Gastrocnemius medialis (tissue), 4 donors: ENCODE measurements at regions not wholly inside any gene's neighbourhood (a gene's known extent, or its start where the extent isn't known, plus 50 kb on each side); places are given as distances from the start of the nearest gene placed in this dataset.

ENCODE experiments used
- ATAC-seq, 2 donors: fragments of 150-250 bp; one replicate each; pipeline ENCODE4 v1.9.1; 2016
- DNase-seq, 2 donors: peaks; one replicate each; pipeline ENCODE4 v3.0.0-alpha.2; 2019
- H3K27ac ChIP-seq, 4 donors: fragments of 200-600 bp; sonication (generic); 1 replicate in 1 of 4; 2 replicates in 3 of 4; pipeline ENCODE4 v1.5.1; 2016 to 2018; ENCODE audit warnings: mild to moderate bottlenecking in 2 of 4, moderate library complexity in 1 of 4
- H3K27me3 ChIP-seq, 3 donors: fragments of 200-600 bp; sonication (generic) in 2 of 3; 1 replicate in 1 of 3; 2 replicates in 2 of 3; pipeline versions ENCODE4 v1.5.1 to v1.6.0; 2016 to 2019; ENCODE audit warnings: mild to moderate bottlenecking in 1 of 3, moderate library complexity in 1 of 3
- H3K36me3 ChIP-seq, 2 donors: fragments of 200-600 bp; sonication (generic) in 1 of 2; one replicate each; pipeline ENCODE4 v1.5.1; 2017 to 2018
- H3K4me1 ChIP-seq, 2 donors: fragments of 200-600 bp; sonication (generic) in 1 of 2; one replicate each; pipeline ENCODE4 v1.5.1; 2016 to 2017; ENCODE audit warnings: mild to moderate bottlenecking in 2 of 2
- H3K4me3 ChIP-seq, 4 donors: fragments of 200-600 bp; sonication (generic) in 3 of 4; 1 replicate in 1 of 4; 2 replicates in 3 of 4; pipeline ENCODE4 v1.5.1; 2016 to 2019; ENCODE audit warnings: mild to moderate bottlenecking in 2 of 4
- H3K9me3 ChIP-seq, 3 donors: fragments of 200-600 bp; sonication (generic) in 2 of 3; 1 replicate in 1 of 3; 2 replicates in 2 of 3; pipeline ENCODE4 v1.5.1; 2016 to 2019
- POLR2A ChIP-seq, 2 donors: fragments of 450-650 bp; IDR thresholded peaks; one replicate each; pipeline ENCODE4 v1.6.1; 2017; ENCODE audit warnings: antibody characterized with exemption in 2 of 2, mild to moderate bottlenecking in 2 of 2, moderate library complexity in 2 of 2
- in situ Hi-C, 4 donors: fragments of 200-750 bp; cut with MboI; loops; one replicate each; pipeline versions ENCODE4 v1.15.0 to v1.8.0; 2017; ENCODE audit warnings: low sequenced_read_pairs in 4 of 4
- intact Hi-C: fragments of 100-400 bp; cut with DNase I; formaldehyde crosslinking; loops from one replicate; pipeline ENCODE4 v1.15.1; 2023; ENCODE audit warnings: low total_unique reads
- TF ChIP-seq, protein P1 (sequence below), 5 experiments: fragments of 450-650 bp in 3 of 5; fragments of 200-600 bp in 2 of 5; sonication (generic) in 2 of 5; IDR thresholded peaks in 4 of 5; conservative IDR thresholded peaks in 1 of 5; 1 replicate in 4 of 5; 2 replicates in 1 of 5; pipeline ENCODE4 v1.5.1; 2016 to 2019; ENCODE audit warnings: antibody characterized with exemption in 5 of 5, mild to moderate bottlenecking in 3 of 5, moderate library complexity in 3 of 5

DNA sequence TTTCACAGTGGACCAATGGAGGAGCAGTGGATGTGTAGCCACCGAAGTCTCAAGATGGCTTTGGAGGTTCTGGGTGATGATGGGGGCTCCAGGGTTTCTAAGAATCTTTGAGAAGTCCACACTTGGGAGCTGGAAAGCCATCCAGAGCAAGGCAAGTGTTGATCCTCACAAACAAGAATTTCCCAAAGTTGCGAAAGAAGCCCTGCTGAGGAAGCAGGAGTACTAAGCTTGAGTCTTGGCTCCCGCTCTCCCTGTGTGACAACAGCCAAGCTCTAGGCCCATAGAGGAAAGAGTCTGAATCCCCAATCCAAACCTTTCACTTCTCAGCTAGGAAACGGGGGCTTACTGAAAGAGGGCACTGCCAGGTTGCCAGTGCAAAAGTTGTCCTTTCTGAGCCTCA is 106.0 kb downstream of the EDN3 start:
- Histone ChIP-seq H3K9me3 (no peaks in the 10 kb centered on the region), H3K27me3 (peaks cover 39 to 43% (median 41%) of the 10 kb centered on the region in 3 donors), H3K36me3 (no peaks in the 10 kb centered on the region), H3K27ac (no peak overlapping the region), H3K4me3 (no peak overlapping the region), H3K4me1 (peaks cover 0 to 5% of the 10 kb centered on the region in 2 donors)
- no peak for DNase-seq
- in situ Hi-C loops (loop anchor here in 2 of 4 donors (25.0 kb wide), 3 partner anchors 319 to 544 kb away; partner anchors contain the start of genes GNAS (in 1 of the 2) and GNAS-AS1 (in 1 of the 2)), intact Hi-C loops (no loop called here)
- no peak for ATAC-seq
- TF ChIP-seq, protein P1, sequence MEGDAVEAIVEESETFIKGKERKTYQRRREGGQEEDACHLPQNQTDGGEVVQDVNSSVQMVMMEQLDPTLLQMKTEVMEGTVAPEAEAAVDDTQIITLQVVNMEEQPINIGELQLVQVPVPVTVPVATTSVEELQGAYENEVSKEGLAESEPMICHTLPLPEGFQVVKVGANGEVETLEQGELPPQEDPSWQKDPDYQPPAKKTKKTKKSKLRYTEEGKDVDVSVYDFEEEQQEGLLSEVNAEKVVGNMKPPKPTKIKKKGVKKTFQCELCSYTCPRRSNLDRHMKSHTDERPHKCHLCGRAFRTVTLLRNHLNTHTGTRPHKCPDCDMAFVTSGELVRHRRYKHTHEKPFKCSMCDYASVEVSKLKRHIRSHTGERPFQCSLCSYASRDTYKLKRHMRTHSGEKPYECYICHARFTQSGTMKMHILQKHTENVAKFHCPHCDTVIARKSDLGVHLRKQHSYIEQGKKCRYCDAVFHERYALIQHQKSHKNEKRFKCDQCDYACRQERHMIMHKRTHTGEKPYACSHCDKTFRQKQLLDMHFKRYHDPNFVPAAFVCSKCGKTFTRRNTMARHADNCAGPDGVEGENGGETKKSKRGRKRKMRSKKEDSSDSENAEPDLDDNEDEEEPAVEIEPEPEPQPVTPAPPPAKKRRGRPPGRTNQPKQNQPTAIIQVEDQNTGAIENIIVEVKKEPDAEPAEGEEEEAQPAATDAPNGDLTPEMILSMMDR (IDR thresholded peaks at IDR 0.05 in 4 of 5, conservative IDR thresholded peaks at IDR 0.05 in 1 of 5) = no peak
- TF ChIP-seq POLR2A (IDR thresholded peaks at IDR 0.05) = no peak

DNA sequence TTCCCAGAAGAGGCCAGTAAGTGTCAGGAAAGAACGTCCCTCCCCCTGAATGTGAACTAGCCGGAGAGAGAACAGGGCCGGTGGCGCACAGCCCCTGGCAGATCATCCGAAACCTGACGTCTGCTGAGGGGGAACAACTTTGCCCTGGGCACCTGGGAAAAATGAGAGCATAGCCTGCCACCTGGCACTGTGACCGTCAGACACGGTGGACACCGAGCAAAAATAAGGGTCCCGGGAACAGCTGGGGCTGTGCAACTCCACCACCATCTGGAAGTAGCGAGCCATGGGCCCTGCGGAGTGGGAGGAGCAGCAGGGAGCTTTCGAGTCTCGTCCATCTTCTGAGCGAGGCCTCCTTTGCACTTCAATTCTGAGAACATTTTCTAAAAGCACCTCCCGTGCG is 110.8 kb downstream of the EDN3 start:
- in situ Hi-C loops (loop anchor here in 2 of 4 donors (25.0 kb wide), 3 partner anchors 324 to 549 kb away; partner anchors contain the start of genes GNAS (in 1 of the 2) and GNAS-AS1 (in 1 of the 2)), intact Hi-C loops (no loop called here)
- no peaks in the 10 kb centered on the region for H3K9me3 ChIP-seq
- DNase-seq (no peak), ATAC-seq (no peak)
- no peak overlapping the region for H3K27ac ChIP-seq
- no peaks in the 10 kb centered on the region for H3K4me1 ChIP-seq
- H3K27me3 ChIP-seq = peaks cover 5 to 9% (median 5%) of the 10 kb centered on the region in 3 donors
- TF ChIP-seq POLR2A (IDR thresholded peaks at IDR 0.05) = no peak
- TF ChIP-seq, protein P1 (IDR thresholded peaks at IDR 0.05 in 4 of 5, conservative IDR thresholded peaks at IDR 0.05 in 1 of 5) = no peak
- no peak overlapping the region for H3K4me3 ChIP-seq
- H3K36me3 ChIP-seq = no peaks in the 10 kb centered on the region

DNA sequence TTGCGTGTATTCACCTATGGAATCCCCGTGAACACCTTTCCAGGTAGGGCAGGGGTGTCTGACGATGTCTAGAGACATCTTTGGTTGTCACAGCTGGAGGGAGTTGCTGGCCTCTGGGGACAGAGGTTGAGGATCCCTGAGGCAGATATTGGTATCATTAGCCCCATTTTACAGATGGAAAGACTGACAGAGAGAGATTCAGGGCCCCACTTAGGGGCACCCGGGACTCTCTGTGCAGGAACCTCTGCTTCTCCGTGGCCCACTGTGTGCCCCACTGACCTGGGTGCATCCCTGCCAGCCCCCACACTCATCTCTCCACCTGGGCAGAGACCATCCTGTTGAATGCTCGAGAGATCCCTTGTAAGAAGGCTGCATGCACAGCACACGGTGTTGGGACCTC is 111.2 kb downstream of the EDN3 start:
- Histone ChIP-seq H3K9me3 (no peaks in the 10 kb centered on the region), H3K27me3 (peaks cover 4 to 5% (median 5%) of the 10 kb centered on the region in 3 donors), H3K36me3 (no peaks in the 10 kb centered on the region), H3K4me3 (no peak overlapping the region), H3K27ac (no peak overlapping the region), H3K4me1 (no peaks in the 10 kb centered on the region)
- in situ Hi-C loops = loop anchor here in 2 of 4 donors (25.0 kb wide), 3 partner anchors 324 to 549 kb away; partner anchors contain the start of genes GNAS (in 1 of the 2) and GNAS-AS1 (in 1 of the 2)
- TF ChIP-seq, protein P1 (IDR thresholded peaks at IDR 0.05 in 4 of 5, conservative IDR thresholded peaks at IDR 0.05 in 1 of 5) = no peak
- TF ChIP-seq POLR2A (IDR thresholded peaks at IDR 0.05) = no peak
- DNase-seq (no peak), ATAC-seq (no peak)
- intact Hi-C loops = no loop called here

DNA sequence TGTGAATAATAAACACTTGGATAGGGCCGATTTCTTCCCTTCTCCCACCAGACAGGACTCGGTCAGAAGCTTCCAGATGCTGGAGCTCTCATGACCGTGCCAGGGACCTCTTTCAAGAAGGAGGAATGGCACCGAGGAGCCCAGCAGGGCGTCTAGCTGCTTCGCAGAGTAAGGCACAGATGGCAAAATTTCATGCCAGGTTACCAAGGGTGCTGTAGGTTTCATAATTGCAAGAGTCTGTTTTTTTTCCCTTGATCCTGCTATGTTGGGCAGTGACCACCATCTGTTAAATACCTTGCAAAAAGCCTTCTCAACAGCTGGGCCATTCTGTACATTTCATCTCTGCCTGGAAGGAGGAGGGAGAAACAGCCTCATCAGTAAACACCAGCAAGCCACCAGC is 111.8 kb downstream of the EDN3 start:
- no peaks in the 10 kb centered on the region for H3K9me3 ChIP-seq
- no peak for TF ChIP-seq POLR2A (IDR thresholded peaks at IDR 0.05)
- TF ChIP-seq, protein P1 (IDR thresholded peaks at IDR 0.05 in 4 of 5, conservative IDR thresholded peaks at IDR 0.05 in 1 of 5) = no peak
- ATAC-seq (no peak), DNase-seq (no peak)
- in situ Hi-C loops = loop anchor here in 2 of 4 donors (25.0 kb wide), 3 partner anchors 325 to 550 kb away; partner anchors contain the start of genes GNAS (in 1 of the 2) and GNAS-AS1 (in 1 of the 2)
- intact Hi-C loops = no loop called here
- no peaks in the 10 kb centered on the region for H3K4me1 ChIP-seq
- no peaks in the 10 kb centered on the region for H3K36me3 ChIP-seq
- no peak overlapping the region for H3K27ac ChIP-seq
- peaks cover 4 to 5% (median 4%) of the 10 kb centered on the region in 3 donors for H3K27me3 ChIP-seq
- H3K4me3 ChIP-seq = no peak overlapping the region
